MM.1S (cell line): ENCODE measurements at regions not wholly inside any gene's neighbourhood (a gene's known extent, or its start where the extent isn't known, plus 50 kb on each side); places are given as distances from the start of the nearest gene placed in this dataset.

Experiments used
- DNase-seq: peaks from one replicate; pipeline ENCODE4 v3.0.0-alpha.2; 2015
- H2AFZ ChIP-seq: fragments of 300-600 bp; sonication (generic); 2 replicates; pipeline ENCODE4 v1.6.0; 2016; ENCODE audit warnings: antibody characterized with exemption, low read length
- H3F3A ChIP-seq: fragments of 300-600 bp; sonication (generic); 2 replicates; pipeline ENCODE4 v1.6.1; 2016; ENCODE audit warnings: mild to moderate bottlenecking, antibody characterized with exemption, low read length, moderate library complexity, mixed read lengths; ENCODE audit not compliant: insufficient read depth
- H3K27ac ChIP-seq: fragments of 300-600 bp; sonication (generic); 2 replicates; pipeline ENCODE4 v1.5.1; 2016; ENCODE audit warnings: mild to moderate bottlenecking, low read length
- H3K27me3 ChIP-seq: fragments of 300-600 bp; sonication (generic); replicated peaks from 2 replicates; pipeline ENCODE4 v1.6.0; 2016; ENCODE audit warnings: low read length; ENCODE audit not compliant: insufficient read depth
- H3K36me3 ChIP-seq: fragments of 300-600 bp; sonication (generic); replicated peaks from 2 replicates; pipeline ENCODE4 v1.6.1; 2016; ENCODE audit warnings: mild to moderate bottlenecking, low read length, mixed read lengths; ENCODE audit not compliant: insufficient read depth
- H3K4me1 ChIP-seq: fragments of 300-600 bp; sonication (generic); 2 replicates; pipeline ENCODE4 v1.6.1; 2016; ENCODE audit warnings: low read length, mixed read lengths
- H3K4me2 ChIP-seq: fragments of 300-600 bp; sonication (generic); 2 replicates; pipeline ENCODE4 v1.6.0; 2016; ENCODE audit warnings: low read depth, low read length
- H3K4me3 ChIP-seq: fragments of 300-600 bp; sonication (generic); 2 replicates; pipeline ENCODE4 v1.5.1; 2016; ENCODE audit warnings: low read length, mixed read lengths
- H3K79me2 ChIP-seq: fragments of 300-600 bp; sonication (generic); 2 replicates; pipeline ENCODE4 v1.6.1; 2016; ENCODE audit warnings: mixed run types, low read length, mixed read lengths
- H3K9ac ChIP-seq: fragments of 300-600 bp; sonication (generic); 2 replicates; pipeline ENCODE4 v1.6.1; 2016; ENCODE audit warnings: low read length, mixed read lengths
- H3K9me2 ChIP-seq: fragments of 300-600 bp; sonication (generic); replicated peaks from 2 replicates; pipeline ENCODE4 v1.6.1; 2016; ENCODE audit warnings: mild to moderate bottlenecking, low read length, mixed read lengths; ENCODE audit not compliant: insufficient read depth
- H3K9me3 ChIP-seq: fragments of 300-600 bp; sonication (generic); replicated peaks from 2 replicates; pipeline ENCODE4 v1.6.1; 2016; ENCODE audit warnings: mild to moderate bottlenecking, low read length, mixed read lengths; ENCODE audit not compliant: insufficient read depth
- H4K20me1 ChIP-seq: fragments of 300-600 bp; sonication (generic); 2 replicates; pipeline ENCODE4 v1.6.1; 2016; ENCODE audit warnings: mild to moderate bottlenecking, low read length, moderate library complexity, mixed read lengths; ENCODE audit not compliant: insufficient read depth
- CTCF ChIP-seq: fragments of 300-600 bp; sonication (generic); IDR thresholded peaks from 2 replicates; pipeline ENCODE4 v1.5.1; 2016; ENCODE audit warnings: antibody characterized with exemption, low read length, mixed read lengths
- EZH2 ChIP-seq: fragments of 300-600 bp; sonication (generic); optimal IDR thresholded peaks from 2 replicates; pipeline ENCODE3; 2017; ENCODE audit warnings: low read depth, mild to moderate bottlenecking, antibody characterized with exemption, low read length, mixed read lengths
- EZH2phosphoT487 ChIP-seq: fragments of 300-600 bp; sonication (generic); IDR thresholded peaks from 2 replicates; pipeline ENCODE4 v1.6.1; 2018; ENCODE audit warnings: antibody characterized with exemption, low read length

- Histone ChIP-seq H3K4me2 (no peak overlapping the region), H3K9ac (no peak overlapping the region), H3K4me3 (no peak overlapping the region), H3K27me3 (no peaks in the 10 kb centered on the region), H3K4me1 (peaks cover 6% of the 10 kb centered on the region; the same call in 1 of the 2 replicates), H3K27ac (no peak overlapping the region), H3F3A (no peaks in the 10 kb centered on the region), H4K20me1 (no peaks in the 10 kb centered on the region), H3K9me3 (no peaks in the 10 kb centered on the region), H2AFZ (no peak overlapping the region), H3K79me2 (no peaks in the 10 kb centered on the region), H3K36me3 (no peaks in the 10 kb centered on the region), H3K9me2 (no peaks in the 10 kb centered on the region)
- no peak for DNase-seq
- TF ChIP-seq EZH2: no peak
- TF ChIP-seq EZH2phosphoT487: no peak
- TF ChIP-seq CTCF: no peak
Observed at GRCh38 chr3:95167748-95168147, 1104.9 kb downstream of the NSUN3 start.

GRCh38 chr3:95168526-95168925 is 1105.7 kb downstream of the NSUN3 start:
- H3K36me3 ChIP-seq: no peaks in the 10 kb centered on the region
- TF ChIP-seq EZH2phosphoT487: no peak
- TF ChIP-seq EZH2: no peak
- TF ChIP-seq CTCF: no peak
- H3K9me2 ChIP-seq: no peaks in the 10 kb centered on the region
- H3K4me2 ChIP-seq: no peak overlapping the region
- 0 out of 2 replicates have a peak, but pooled peaks cover 3% of the 10 kb centered on the region for H3K4me1 ChIP-seq
- H2AFZ ChIP-seq: no peak overlapping the region
- no peak overlapping the region for H3K4me3 ChIP-seq
- no peak overlapping the region for H3K27ac ChIP-seq
- no peaks in the 10 kb centered on the region for H3K27me3 ChIP-seq
- H3K9me3 ChIP-seq: no peaks in the 10 kb centered on the region
- H3K9ac ChIP-seq: no peak overlapping the region
- DNase-seq: no peak
- H4K20me1 ChIP-seq: no peaks in the 10 kb centered on the region
- H3F3A ChIP-seq: no peaks in the 10 kb centered on the region
- no peaks in the 10 kb centered on the region for H3K79me2 ChIP-seq

DNA sequence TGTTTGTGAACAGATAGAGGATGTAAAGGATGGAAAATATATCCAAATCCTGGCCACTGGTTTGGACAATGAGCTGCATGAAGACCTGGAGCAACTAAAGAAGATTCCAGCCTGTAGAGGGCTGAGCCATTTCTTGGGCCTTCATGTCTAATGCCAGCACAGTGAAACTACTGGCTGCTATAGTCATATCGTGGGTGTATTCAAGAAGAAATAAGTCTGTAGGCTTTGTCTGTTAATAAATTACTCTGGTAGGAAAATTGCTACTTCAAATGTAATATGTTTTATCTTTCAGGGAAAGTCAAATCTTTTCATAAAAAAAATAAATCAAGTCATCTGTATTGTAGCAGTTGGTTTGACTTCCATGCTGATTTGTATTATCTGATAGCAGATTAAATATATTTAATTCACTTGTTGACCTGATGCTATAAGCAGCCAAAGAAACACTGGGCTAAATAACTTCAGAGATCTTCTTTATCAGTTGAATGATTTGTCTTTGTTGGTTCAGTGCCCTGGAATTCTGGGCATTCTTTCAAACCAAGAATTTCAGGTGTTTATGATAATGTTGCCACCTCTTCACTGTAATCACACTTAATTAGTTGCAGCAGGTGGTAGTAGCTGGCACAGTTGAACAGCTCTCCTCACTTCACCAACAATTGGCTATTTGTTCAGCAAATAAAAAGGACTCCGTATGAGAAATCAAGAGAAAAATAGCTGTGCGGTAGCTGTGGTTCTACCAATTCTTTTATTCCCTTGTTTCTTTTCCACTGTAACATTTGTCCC is 1109.5 kb downstream of the NSUN3 start:
- H3K9me3 ChIP-seq: no peaks in the 10 kb centered on the region
- H3K9me2 ChIP-seq: no peaks in the 10 kb centered on the region
- no peak for DNase-seq
- no peaks in the 10 kb centered on the region for H3F3A ChIP-seq
- no peaks in the 10 kb centered on the region for H3K27me3 ChIP-seq
- H3K36me3 ChIP-seq: no peaks in the 10 kb centered on the region
- no peaks in the 10 kb centered on the region for H4K20me1 ChIP-seq
- no peaks in the 10 kb centered on the region for H3K79me2 ChIP-seq
- H3K27ac ChIP-seq: no peak overlapping the region
- H3K9ac ChIP-seq: no peak overlapping the region
- no peak overlapping the region for H3K4me2 ChIP-seq
- no peak overlapping the region for H3K4me3 ChIP-seq
- H2AFZ ChIP-seq: no peak overlapping the region
- H3K4me1 ChIP-seq: peaks cover 3% of the 10 kb centered on the region; the same call in 1 of the 2 replicates
- TF ChIP-seq EZH2phosphoT487: no peak
- TF ChIP-seq CTCF: no peak
- TF ChIP-seq EZH2: no peak
